Effector CD4-positive, alpha-beta T cell (primary cell): ENCODE measurements at regions not wholly inside any gene's neighbourhood (a gene's known extent, or its start where the extent isn't known, plus 50 kb on each side); places are given as distances from the start of the nearest gene placed in this dataset.
"Not testable (repeated sequence)": the region's sequence is repeated elsewhere in the genome, so short reads cannot be mapped to it uniquely, and the experiment has no call there.

Experiments
- DNase-seq: peaks from one replicate; pipeline ENCODE4 v3.0.0-alpha.2; 2020

- DNase-seq: no peak
Measured at GRCh38 chr3:188003188-188004171, 150.5 kb upstream of the LPP start.

- DNase-seq: no peak
Measured at GRCh38 chr3:188006726-188007393, 147.1 kb upstream of the LPP start.

GRCh38 chr3:188007897-188008296 is 146.1 kb upstream of the LPP start:
- DNase-seq: no peak

DNA sequence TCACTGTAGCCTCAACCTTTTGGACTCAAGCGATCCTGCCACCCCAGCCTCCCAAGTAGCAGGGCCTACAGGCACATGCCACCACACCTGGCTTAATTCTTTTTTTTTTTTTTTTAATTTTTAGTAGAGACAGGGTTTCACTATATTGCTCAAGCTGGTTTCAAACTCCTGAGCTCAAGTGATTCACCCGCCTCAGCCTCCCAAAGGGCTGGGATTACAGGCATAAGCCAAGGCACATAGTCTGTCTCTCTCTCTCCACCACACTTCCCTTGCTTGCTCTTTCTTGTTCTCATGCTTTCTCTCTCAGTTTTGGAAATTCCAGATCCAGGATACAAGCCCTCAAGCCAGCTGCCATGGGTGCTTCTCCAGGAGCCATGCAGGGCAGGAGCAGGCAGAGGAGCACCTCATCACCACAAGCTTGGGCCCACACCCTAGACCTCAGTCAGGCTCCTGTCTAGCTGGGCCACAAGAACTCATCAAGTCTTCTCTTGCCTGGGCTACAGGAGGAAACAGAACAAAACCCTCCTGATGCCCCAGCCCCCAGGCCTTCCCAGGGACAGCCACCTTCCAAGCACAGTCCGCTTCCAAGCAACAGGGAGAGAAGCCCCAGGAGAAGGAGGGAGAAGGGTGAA is 145.3 kb upstream of the LPP start:
- DNase-seq: no peak

- DNase-seq: no peak
Measured at GRCh38 chr3:188010478-188010877, 143.5 kb upstream of the LPP start.

- no peak for DNase-seq
Measured at GRCh38 chr3:188019727-188020126, 134.2 kb upstream of the LPP start.

DNA sequence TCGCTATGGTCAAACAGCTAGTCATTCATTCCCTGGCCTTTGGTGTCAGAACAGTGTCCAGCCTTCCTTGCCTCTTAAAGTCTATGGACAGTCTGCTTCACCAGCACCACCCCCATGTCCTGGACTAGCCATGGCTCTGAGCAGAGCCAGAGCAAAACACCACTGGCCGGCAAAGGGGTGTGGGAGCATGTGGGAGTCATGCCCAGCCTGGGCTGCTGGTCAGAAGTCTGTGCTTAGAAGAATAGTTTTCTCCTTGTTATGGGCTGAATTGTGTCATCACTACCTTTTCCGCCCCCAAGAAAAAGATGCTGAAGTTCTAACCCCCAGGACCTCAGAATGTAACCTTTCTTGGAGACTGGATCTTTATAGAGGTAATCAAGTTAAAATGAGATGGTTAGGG is 132.9 kb upstream of the LPP start:
- DNase-seq: no peak

DNA sequence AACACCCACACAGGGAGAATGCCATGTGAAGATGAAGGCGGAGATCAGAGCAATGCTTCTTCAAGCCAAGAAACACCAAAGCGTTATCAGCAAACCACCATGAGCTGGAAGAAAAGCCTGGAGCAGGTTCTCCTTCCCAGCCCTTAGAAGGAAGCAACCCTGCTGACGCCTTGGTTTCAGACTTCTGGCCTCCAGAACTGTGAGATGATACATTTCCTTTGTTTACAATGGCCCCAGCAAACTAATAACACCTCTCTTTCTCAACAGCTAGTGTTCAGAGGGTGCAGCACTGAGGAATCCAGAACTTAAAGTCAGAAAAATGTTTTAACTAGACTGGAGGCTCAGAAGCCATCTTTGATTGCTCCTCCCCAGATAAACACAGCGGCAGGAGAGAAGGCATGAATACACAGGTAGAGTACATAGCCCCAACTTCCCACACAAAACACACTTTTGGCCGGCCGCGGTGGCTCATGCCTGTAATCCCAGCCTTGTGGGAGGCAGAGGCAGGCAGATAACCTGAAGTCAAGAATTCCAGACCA is 132.4 kb upstream of the LPP start:
- DNase-seq: no peak

DNA sequence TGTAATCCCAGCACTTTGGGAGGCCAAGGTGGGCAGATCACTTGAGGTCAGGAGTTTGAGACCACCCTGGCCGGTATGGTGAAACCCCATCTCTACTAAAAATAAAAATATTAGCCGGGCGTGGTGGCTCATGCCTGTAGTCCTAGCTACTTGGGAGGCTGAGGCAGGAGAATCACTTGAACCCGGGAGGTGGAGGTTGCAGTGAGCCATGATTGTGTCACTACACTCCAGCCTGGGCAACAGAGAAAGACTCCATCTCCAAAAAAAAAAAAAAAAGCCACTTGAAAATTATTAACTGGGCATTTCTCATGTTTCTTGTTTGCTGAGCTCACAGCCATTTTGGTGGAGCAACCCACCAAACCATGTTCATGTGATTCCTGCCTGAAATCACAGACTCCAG is 131.1 kb upstream of the LPP start:
- not testable (repeated sequence) for DNase-seq

GRCh38 chr3:188025555-188025954 is 128.4 kb upstream of the LPP start:
- no peak for DNase-seq

DNA sequence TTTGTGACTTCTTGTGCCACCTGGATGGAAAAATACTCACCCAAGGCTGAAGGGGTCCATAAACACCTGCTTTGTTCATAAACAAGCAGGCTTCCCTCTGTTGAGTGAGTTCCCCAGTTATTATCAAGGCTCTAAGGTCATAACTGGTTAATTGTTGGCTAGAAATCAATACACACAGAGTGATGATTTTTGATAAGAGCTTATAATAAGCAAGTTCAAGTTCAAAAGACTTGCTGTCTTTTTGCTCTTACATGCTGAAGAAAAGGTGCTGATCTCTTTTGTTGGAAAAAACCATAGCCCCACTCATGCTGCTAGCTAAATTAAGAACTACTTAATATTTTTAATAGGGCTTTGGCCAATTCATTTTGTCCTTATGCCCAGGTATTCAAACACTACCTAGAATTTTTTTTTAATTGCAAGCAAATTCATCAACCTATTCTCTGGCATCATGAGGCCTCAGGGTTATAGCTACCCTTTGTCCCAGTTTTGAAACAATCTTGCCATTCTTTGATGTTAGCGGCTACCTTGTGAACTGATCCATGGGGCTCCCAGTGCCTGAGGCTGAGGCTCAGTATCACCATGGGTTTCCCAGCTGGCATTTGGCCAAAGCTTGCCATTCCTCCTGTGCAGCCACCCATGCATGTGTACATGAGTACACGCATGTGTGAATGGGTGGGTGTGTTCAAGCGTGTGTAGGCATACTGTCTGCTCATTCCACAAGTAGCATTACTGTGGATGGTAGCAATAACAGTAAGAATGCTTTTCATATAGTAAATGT is 127.6 kb upstream of the LPP start:
- DNase-seq: no peak

DNA sequence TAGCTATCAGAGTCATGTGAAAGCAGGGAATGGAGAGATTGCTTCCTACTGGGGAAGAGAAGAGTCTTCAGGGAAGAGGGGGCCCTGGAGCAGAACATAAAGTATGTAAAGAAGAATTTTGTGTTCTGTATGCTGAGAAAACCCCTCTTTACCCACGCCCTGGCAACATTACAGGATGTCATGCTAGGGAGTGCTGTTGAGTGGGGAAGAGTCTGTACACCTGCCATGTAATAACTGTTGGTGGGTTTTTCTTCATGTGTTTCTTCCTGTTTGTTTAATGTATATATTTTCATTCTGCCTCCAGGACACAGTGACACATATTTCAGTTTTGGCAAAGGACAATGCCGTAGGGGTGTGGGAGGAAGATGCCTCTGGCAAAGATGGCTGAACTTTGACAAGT is 122.8 kb upstream of the LPP start:
- DNase-seq: no peak

DNA sequence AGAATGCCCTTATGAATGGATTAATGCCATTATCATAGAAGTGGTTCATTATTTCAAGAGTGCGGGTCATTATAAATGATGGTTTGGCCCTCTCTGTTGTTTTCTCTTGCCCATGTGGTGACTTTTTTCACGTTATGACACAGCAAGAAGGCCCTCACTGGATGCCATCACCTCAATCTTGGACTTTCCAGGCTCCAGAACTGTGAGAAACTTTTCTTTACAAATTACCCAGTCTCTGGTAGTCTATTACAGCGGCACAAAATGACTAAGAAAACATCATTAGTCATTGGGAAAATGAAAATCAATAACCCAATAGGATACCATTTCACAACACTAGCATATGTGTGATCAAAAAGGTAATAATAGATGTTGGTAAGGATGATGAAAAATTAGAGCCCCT is 119.0 kb upstream of the LPP start:
- DNase-seq: no peak

DNA sequence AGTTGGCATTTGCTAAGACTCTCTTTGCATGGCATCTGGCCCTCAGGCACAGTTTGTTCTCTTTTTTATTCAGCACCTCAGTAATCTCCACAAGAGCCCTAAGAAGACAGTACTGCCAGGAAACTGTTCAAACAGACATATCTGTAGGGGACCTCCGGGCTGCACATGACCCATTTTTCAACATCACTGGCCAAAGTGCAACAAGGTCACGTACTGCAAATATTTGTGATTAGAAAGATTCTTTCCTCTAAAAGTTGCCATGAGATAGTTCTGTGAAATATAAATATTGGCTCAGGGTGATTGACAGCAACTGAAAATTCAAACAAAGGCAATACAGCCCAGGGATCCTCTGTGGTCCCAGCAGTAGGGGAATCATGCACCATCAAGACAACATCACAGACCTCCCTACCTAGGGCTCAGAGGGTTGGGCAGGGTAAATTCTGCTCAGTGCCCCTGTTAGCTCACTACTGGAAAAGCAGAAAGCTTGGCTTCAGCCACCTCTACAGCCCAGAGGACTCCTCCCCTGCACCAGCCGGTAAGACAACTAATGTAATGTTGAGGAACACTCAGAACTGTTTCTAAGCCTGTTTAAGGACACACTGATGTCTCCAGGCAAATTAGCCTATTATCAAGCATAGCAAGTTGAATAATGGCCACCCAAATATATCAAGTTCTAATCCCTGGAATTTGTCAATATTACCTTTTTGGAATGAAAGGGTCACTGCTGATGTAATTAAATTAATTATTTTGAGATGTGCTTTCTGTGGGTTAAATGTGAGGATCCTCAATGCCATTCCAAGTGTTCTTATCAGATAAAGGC is 117.4 kb upstream of the LPP start:
- DNase-seq: no peak

DNA sequence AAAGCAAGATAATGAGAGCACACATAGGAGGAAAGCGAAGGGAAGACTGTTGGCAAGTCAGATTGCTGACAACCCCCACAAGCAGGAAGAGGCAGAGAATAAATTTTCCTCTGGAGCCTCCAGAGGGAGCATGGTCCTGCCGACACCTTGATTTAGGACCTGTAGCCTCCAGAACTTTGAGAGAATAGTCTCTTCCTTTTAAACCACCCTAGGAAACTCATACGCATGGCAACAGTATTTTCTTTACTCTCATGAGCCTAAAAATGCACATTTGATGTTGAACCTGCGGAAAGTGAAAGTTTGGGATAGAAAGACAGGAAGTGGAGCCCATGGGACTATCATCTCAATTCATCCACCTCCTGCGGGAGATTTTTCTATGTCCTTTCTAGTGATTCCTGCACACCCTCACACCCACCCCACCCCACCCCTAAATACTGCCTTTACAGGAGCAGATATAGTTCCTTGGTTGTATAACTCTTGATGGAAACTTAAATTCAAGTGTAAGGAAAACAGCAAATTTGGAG is 116.7 kb upstream of the LPP start:
- DNase-seq: no peak

- no peak for DNase-seq
Measured at GRCh38 chr3:188037965-188038581, 115.9 kb upstream of the LPP start.

GRCh38 chr3:188041193-188041592 is 112.8 kb upstream of the LPP start:
- DNase-seq: no peak

- DNase-seq: no peak
Measured at GRCh38 chr3:188041895-188042294, 112.1 kb upstream of the LPP start.

DNA sequence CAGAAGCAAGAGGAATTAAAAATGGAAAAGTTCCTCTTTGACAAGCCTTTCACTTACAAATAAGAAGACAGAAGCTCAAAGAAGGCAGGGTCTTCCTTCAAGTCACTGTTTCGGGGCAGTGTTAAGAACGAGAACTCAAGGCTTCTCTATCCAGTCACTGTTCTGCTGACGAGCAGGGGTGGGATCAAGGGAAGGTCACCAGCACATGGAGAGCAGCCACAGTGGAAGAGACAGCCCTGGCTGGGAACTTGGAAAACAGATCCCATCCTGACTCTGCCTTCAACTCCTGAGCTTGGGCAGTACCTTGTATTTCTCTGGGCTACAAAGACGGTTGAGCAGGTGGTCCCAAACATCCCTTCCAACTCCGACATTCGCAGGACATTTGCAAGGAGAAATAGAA is 111.5 kb upstream of the LPP start:
- DNase-seq: no peak

DNA sequence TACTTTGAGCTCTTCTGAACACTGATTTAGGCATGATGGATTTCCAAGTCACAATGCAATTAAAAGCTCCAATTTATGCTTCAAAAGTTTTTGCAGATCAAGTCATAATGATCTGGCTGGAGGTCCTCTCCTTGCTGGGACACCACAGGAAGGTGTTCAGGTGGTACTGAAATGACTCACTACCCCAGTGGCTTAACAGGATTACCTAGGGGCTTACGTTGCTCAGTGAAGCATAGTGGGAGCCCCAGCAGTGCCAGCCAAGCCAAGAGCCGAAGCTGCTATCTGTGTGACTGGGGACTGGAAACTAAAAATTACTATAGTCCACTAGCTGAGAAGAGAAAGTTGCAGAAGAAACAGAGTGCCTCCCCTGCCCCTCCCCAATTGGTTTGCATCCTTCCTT is 110.1 kb upstream of the LPP start:
- no peak for DNase-seq
